Esophagus squamous epithelium (tissue), 5 donors: ENCODE measurements at regions not wholly inside any gene's neighbourhood (a gene's known extent, or its start where the extent isn't known, plus 50 kb on each side); places are given as distances from the start of the nearest gene placed in this dataset.

Source experiments
- DNase-seq: peaks from one replicate; lab custom pipeline; 2025; lab: John Stamatoyannopoulos, UW
- H3K27ac ChIP-seq, 4 donors: fragments of 200-600 bp; sonication (generic); one replicate each; pipeline ENCODE4 v1.5.1; 2016 to 2019; ENCODE audit warnings: mild to moderate bottlenecking in 1 of 4
- H3K27me3 ChIP-seq, 4 donors: fragments of 200-600 bp; sonication (generic); 1 replicate in 3 of 4; 2 replicates in 1 of 4; pipeline versions ENCODE4 v1.5.1 to v1.6.0; 2017 to 2021; ENCODE audit warnings: antibody characterized with exemption in 1 of 4
- H3K36me3 ChIP-seq, 3 donors: fragments of 200-600 bp; sonication (generic); one replicate each; pipeline ENCODE4 v1.5.1; 2016 to 2019
- H3K4me1 ChIP-seq, 3 donors: fragments of 200-600 bp; sonication (generic); one replicate each; pipeline ENCODE4 v1.5.1; 2017 to 2019
- H3K4me3 ChIP-seq, 4 donors: fragments of 200-600 bp; sonication (generic); 1 replicate in 3 of 4; 2 replicates in 1 of 4; pipeline ENCODE4 v1.5.1; 2016 to 2019; ENCODE audit warnings: mild to moderate bottlenecking in 2 of 4, moderate library complexity in 1 of 4
- H3K9me3 ChIP-seq, 3 donors: fragments of 200-600 bp; sonication (generic); one replicate each; pipeline ENCODE4 v1.5.1; 2016 to 2019
- POLR2A ChIP-seq, 4 donors: fragments of 450-650 bp; IDR thresholded peaks; one replicate each; pipeline ENCODE4 v1.6.1; 2017; ENCODE audit warnings: antibody characterized with exemption in 4 of 4, mild to moderate bottlenecking in 4 of 4, moderate library complexity in 3 of 4
- WGBS, 2 donors: methylation state at CpG; one replicate each; pipeline ENCODE4 v1.1.5; 2018; 5-methylcytosine and 5-hydroxymethylcytosine counted together
- intact Hi-C: fragments of 100-400 bp; cut with DNase I; formaldehyde crosslinking; loops from one replicate; pipeline ENCODE4 v1.15.0; 2022
- TF ChIP-seq, protein P1 (sequence below), 6 experiments: fragments of 450-650 bp in 4 of 6; fragments of 200-600 bp in 2 of 6; sonication (generic) in 2 of 6; IDR thresholded peaks; one replicate each; pipeline ENCODE4 v1.5.1; 2016 to 2019; ENCODE audit warnings: antibody characterized with exemption in 6 of 6, mild to moderate bottlenecking in 4 of 6, moderate library complexity in 4 of 6
- donor health status: DM: yes; HTN: yes; CAD: no.

DNA sequence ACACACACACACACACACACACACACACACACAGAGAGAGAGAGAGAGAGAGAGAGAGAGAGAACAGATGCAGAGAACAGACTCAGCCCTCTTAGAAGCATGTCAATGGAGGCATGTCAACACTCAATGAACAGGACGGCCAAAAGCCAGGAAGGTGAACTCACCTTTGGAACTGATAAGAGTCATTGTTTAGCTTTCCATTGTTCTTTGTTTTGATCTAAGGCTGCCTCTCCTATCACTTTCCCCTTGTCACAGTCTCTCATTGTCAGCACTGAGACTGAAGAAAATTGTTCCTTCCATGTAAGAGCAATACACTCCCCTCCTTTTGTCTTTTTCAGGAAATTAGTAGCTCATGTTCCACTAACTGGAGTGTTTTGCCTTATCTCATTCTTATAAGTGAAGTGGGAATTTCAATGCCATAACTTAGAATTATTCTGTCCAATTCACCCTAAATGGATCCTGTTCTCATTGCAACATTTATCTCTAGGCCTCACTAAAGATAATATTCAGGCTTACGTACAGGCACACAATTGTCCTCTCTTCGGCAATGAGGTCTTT, 218.0 kb downstream of the DUSP6 start:
- TF ChIP-seq, protein P1, sequence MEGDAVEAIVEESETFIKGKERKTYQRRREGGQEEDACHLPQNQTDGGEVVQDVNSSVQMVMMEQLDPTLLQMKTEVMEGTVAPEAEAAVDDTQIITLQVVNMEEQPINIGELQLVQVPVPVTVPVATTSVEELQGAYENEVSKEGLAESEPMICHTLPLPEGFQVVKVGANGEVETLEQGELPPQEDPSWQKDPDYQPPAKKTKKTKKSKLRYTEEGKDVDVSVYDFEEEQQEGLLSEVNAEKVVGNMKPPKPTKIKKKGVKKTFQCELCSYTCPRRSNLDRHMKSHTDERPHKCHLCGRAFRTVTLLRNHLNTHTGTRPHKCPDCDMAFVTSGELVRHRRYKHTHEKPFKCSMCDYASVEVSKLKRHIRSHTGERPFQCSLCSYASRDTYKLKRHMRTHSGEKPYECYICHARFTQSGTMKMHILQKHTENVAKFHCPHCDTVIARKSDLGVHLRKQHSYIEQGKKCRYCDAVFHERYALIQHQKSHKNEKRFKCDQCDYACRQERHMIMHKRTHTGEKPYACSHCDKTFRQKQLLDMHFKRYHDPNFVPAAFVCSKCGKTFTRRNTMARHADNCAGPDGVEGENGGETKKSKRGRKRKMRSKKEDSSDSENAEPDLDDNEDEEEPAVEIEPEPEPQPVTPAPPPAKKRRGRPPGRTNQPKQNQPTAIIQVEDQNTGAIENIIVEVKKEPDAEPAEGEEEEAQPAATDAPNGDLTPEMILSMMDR (IDR thresholded peaks at IDR 0.05) = no peak
- TF ChIP-seq POLR2A (IDR thresholded peaks at IDR 0.05) = no peak
- H3K27ac ChIP-seq = no peak overlapping the region

DNA sequence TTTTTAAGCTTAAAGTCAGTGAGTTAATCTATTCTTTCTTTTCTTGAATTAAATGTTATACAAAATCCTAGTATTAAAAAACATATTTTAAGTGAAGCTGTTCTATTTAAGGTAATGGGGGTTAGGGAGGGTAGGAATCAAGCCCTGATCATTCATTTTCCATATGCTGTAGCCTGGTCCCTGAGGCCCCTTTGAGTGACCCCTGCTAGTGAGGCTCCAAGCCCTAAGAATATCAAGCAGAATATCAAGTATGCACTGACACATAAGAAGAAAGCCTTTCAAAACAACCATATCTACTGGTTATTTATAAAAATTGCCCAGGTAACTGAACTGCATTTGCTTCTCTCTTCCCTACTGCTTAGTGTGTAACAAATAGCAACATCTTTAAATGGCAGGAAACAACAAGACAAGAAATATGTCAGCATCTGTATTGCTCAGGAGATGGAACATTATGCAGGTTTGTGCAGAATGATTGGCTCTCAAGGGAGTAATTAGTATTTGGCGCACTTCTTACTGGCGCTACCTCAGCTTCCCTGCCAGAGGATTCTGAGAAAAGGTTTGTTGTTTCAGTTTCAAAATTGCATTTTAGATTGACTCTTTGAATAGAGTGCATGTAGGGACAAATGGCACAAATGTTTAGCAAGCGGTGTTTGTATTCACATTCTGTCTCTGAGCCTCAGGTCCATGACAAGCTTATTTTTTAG, 223.0 kb downstream of the DUSP6 start:
- no peak for TF ChIP-seq POLR2A (IDR thresholded peaks at IDR 0.05)
- TF ChIP-seq, protein P1 (IDR thresholded peaks at IDR 0.05) = no peak
- H3K27ac ChIP-seq = no peak overlapping the region
- no peaks in the 10 kb centered on the region for H3K4me1 ChIP-seq
- intact Hi-C loops = no loop called here
- 73 to 88% methylated on average over 3 of the region's 3 CpGs for WGBS, 2 donors
- no peaks in the 10 kb centered on the region for H3K9me3 ChIP-seq
- H3K36me3 ChIP-seq = no peaks in the 10 kb centered on the region
- no peaks in the 10 kb centered on the region for H3K27me3 ChIP-seq
- no peak for DNase-seq
- H3K4me3 ChIP-seq = no peak overlapping the region

More for the DNA sequence above, 218.0 kb downstream of the DUSP6 start:
- Histone ChIP-seq H3K27me3 (no peaks in the 10 kb centered on the region), H3K4me3 (no peak overlapping the region), H3K36me3 (no peaks in the 10 kb centered on the region), H3K4me1 (peaks cover 0 to 8% (median 5%) of the 10 kb centered on the region in 3 donors), H3K9me3 (no peaks in the 10 kb centered on the region)
- no peak for DNase-seq
- WGBS, 2 donors = 79 to 83% methylated on average over 3 of the region's 3 CpGs
- intact Hi-C loops = no loop called here

DNA sequence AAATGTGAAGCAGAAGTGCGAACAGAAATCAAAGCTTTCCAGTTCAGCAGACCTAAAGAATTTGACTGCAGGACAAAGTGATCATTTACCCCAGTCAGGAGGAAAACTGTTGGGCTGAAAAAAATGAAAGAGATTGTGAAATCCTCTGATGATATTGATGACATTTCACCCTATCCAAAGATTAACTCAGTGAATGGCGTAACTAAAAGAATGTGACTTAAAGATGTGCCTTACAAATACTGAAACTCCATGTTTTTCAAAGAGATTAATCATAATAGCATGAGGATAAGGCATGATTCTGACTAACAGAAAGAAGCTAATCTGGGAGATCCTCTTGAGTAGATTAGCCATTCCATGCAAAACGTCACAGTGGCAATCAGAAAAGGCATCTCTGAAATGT, 225.6 kb downstream of the DUSP6 start:
- no peak for TF ChIP-seq POLR2A (IDR thresholded peaks at IDR 0.05)
- TF ChIP-seq, protein P1 (IDR thresholded peaks at IDR 0.05) = no peak
- DNase-seq = no peak
- Histone ChIP-seq H3K9me3 (no peaks in the 10 kb centered on the region), H3K4me3 (no peak overlapping the region), H3K27ac (no peak overlapping the region), H3K27me3 (no peaks in the 10 kb centered on the region), H3K4me1 (no peaks in the 10 kb centered on the region), H3K36me3 (no peaks in the 10 kb centered on the region)
- WGBS, 2 donors = 84% methylated on average over 3 of the region's 3 CpGs
- intact Hi-C loops = no loop called here

DNA sequence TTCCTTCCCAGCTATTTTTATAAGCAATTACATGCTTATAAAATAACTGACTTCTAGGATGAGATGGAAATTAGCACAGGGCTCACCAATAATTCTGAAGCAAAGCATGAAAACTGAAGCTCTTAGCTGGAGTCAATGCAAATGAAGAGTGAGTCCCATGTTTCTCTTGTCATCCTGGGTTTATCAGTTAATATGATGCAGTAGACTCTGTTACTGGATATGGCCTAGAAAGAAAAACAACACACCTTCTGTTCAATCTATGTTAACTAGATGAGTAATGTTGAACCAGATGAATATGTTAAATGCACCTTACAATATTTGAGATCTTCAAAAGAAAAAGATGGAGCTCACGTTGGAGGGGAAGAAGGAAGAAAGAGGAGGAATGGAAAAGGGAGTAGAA, 229.4 kb downstream of the DUSP6 start:
- Histone ChIP-seq H3K4me1 (peaks cover 0 to under 1% (median 0%) of the 10 kb centered on the region in 3 donors), H3K27ac (no peak overlapping the region), H3K27me3 (no peaks in the 10 kb centered on the region), H3K36me3 (no peaks in the 10 kb centered on the region), H3K4me3 (no peak overlapping the region), H3K9me3 (no peaks in the 10 kb centered on the region)
- 76 to 81% methylated on average over 1 of the region's 1 CpG for WGBS, 2 donors
- DNase-seq = no peak
- intact Hi-C loops = no loop called here
- TF ChIP-seq, protein P1 (IDR thresholded peaks at IDR 0.05) = no peak
- no peak for TF ChIP-seq POLR2A (IDR thresholded peaks at IDR 0.05)

DNA sequence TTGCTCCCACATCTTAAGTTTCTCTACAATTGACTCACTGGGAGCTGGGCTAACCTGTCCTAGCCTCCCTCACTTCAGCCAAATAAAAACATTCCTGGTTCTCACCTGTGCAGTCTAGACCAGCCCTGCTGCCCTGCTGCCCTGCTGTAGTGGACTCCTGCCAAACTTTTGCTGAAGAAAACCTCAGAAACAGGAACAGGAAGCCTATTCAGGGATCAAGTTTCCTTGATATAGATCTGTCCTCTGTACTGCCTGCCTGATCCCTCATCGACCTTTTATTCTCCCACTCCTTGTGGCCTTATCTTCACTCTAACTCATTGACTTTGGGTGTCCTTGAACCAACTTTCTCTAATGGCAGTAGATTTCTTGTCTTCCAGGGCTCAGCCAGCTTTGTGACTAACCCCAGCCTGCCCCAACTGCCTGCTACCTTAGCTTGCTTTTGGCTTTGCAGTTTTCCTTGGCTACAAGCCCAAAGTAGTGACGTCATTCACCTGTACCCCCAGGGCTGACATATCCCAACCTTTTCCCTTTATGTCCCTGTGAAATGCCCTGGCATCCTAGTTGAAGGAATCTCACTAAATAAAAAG, 234.8 kb downstream of the DUSP6 start:
- H3K4me1 ChIP-seq = peaks cover 0 to 14% (median 3%) of the 10 kb centered on the region in 3 donors
- no peaks in the 10 kb centered on the region for H3K9me3 ChIP-seq
- DNase-seq = no peak
- no peak for TF ChIP-seq POLR2A (IDR thresholded peaks at IDR 0.05)
- peak overlapping the region in 2 of 4 donors; percentile 36 to 43 for H3K27ac ChIP-seq
- H3K27me3 ChIP-seq = no peaks in the 10 kb centered on the region
- no peaks in the 10 kb centered on the region for H3K36me3 ChIP-seq
- H3K4me3 ChIP-seq = no peak overlapping the region
- intact Hi-C loops = no loop called here
- 19 to 24% methylated on average over 2 of the region's 2 CpGs for WGBS, 2 donors
